K562 (cell line): ENCODE measurements at regions not wholly inside any gene's neighbourhood (a gene's known extent, or its start where the extent isn't known, plus 50 kb on each side); places are given as distances from the start of the nearest gene placed in this dataset.

Experiments used
- ATAC-seq: fragments of 200-7000 bp; cut with Tn5 transposase; 3 replicates; pipeline ENCODE4 v1.9.1; 2020; ENCODE audit warnings: moderate library complexity
- BruUV-seq: library from RNA; stranded (reverse); fragments of 400-500 nt; replicated peaks from 2 replicates; lab custom pipeline; 2021; lab: Mats Ljungman, UMichigan
- CTCF ChIA-PET: fragments of 300-600 bp; formaldehyde crosslinking; extraction: SDS; loops from one replicate; lab custom pipeline; 2021; ENCODE audit warnings: low intra/inter-chr PET ratio; lab: Yijun Ruan, JAX
- POLR2A ChIA-PET: fragments of 300-600, 350-650 bp; sonication (Branson Sonifier 250); formaldehyde crosslinking; extraction: SDS; loops from one replicate; lab custom pipeline; 2021; ENCODE audit warnings: antibody characterized with exemption, inconsistent platforms; lab: Yijun Ruan, JAX
- DNase-seq, 4 experiments: peaks; one replicate each; pipeline versions ENCODE4 v3.0.0 to v3.0.0-alpha.2; 2011 to 2018; ENCODE audit warnings: low spot score in 3 of 4, mixed read lengths in 3 of 4; ENCODE audit errors: extremely low read depth in 1 of 4
- FAIRE-seq: peaks from 2 replicates; lab custom pipeline; 2011; peaks lifted over from hg19 to GRCh38; lab: Jason Lieb, UNC
- H2AFZ ChIP-seq: 2 replicates; pipeline ENCODE4 v1.6.0; 2011; ENCODE audit warnings: low read depth, low read length, control low read depth, inconsistent platforms
- H3K27ac ChIP-seq: fragments of 200-600 bp; 3 replicates; pipeline ENCODE4 v1.8.0; 2011; ENCODE audit warnings: low read depth, mild to moderate bottlenecking, control low read depth, inconsistent platforms, low read length, moderate library complexity, mixed read lengths; ENCODE audit errors: extremely low read depth
- H3K27me3 ChIP-seq, 2 experiments: fragments of 300-600 bp in 1 of 2; 2 replicates in 1 of 2; 3 replicates in 1 of 2; pipeline versions ENCODE4 v1.6.0 to v1.8.0; 2011; ENCODE audit warnings: inconsistent platforms in 2 of 2, low read length in 2 of 2, mild to moderate bottlenecking in 1 of 2, mixed read lengths in 1 of 2, moderate library complexity in 1 of 2; ENCODE audit not compliant: control insufficient read depth in 2 of 2, insufficient read depth in 2 of 2
- H3K36me3 ChIP-seq: fragments of 300-600 bp; 3 replicates; pipeline ENCODE4 v1.8.0; 2011; ENCODE audit warnings: mild to moderate bottlenecking, low read length, inconsistent platforms; ENCODE audit not compliant: control insufficient read depth, insufficient read depth
- H3K4me1 ChIP-seq, 2 experiments: fragments of 200-600 bp in 1 of 2; replicated peaks in 1 of 2; 2 replicates in 1 of 2; 3 replicates in 1 of 2; pipeline versions ENCODE4 v1.5.1 to v1.8.0; 2011; ENCODE audit warnings: inconsistent platforms in 2 of 2, low read length in 2 of 2, mild to moderate bottlenecking in 1 of 2, mixed read lengths in 1 of 2, moderate library complexity in 1 of 2; ENCODE audit not compliant: control insufficient read depth in 2 of 2, insufficient read depth in 2 of 2
- H3K4me2 ChIP-seq: 2 replicates; pipeline ENCODE4 v1.6.1; 2011; ENCODE audit warnings: low read length, control low read depth, inconsistent platforms, mixed read lengths; ENCODE audit not compliant: insufficient read depth
- H3K4me3 ChIP-seq: fragments of 200-600 bp; sonication (generic), shearing (Covaris generic); 2 replicates; pipeline ENCODE4 v1.5.1; 2016; ENCODE audit warnings: control low read depth, inconsistent platforms
- H3K79me2 ChIP-seq: fragments of 200-600 bp; 3 replicates; pipeline ENCODE4 v1.8.0; 2011; ENCODE audit warnings: low read length, inconsistent platforms; ENCODE audit not compliant: control insufficient read depth, insufficient read depth
- H3K9ac ChIP-seq, 2 experiments: 2 replicates each; pipeline versions ENCODE4 v1.6.0 to v1.6.1; 2011; ENCODE audit warnings: low read depth in 2 of 2, low read length in 2 of 2, control low read depth in 1 of 2, inconsistent platforms in 1 of 2, mild to moderate bottlenecking in 1 of 2, mixed read lengths in 1 of 2; ENCODE audit not compliant: insufficient read depth in 1 of 2
- H3K9me1 ChIP-seq: one replicate; pipeline ENCODE4 v1.6.0; 2011; ENCODE audit warnings: inconsistent platforms, mild to moderate bottlenecking, low read length, moderate library complexity; ENCODE audit not compliant: control insufficient read depth, insufficient read depth
- H3K9me3 ChIP-seq: replicated peaks from 2 replicates; pipeline ENCODE4 v1.5.1; 2011; ENCODE audit warnings: low read depth, low read length, inconsistent platforms; ENCODE audit not compliant: control insufficient read depth, insufficient read depth
- H4K20me1 ChIP-seq: replicated peaks from 2 replicates; pipeline ENCODE4 v1.6.1; 2011; ENCODE audit warnings: low read length, inconsistent platforms, mixed read lengths; ENCODE audit not compliant: control insufficient read depth, insufficient read depth
- BDP1 ChIP-seq: IDR thresholded peaks from 3 replicates; pipeline ENCODE4 v1.6.1; 2011; ENCODE audit not compliant: insufficient read length, insufficient read depth
- CTCFL ChIP-seq: IDR thresholded peaks from 2 replicates; pipeline ENCODE4 v1.6.1; 2011; ENCODE audit warnings: borderline replicate concordance, low read depth, mild to moderate bottlenecking, moderate library complexity, low read length; ENCODE audit not compliant: insufficient read depth, poor library complexity, severe bottlenecking
- FOXA1 ChIP-seq: fragments of 450-650 bp; IDR thresholded peaks from 2 replicates; pipeline ENCODE4 v1.6.1; 2016; ENCODE audit warnings: mild to moderate bottlenecking, borderline replicate concordance
- SMAD1 ChIP-seq: fragments of 150-350 bp; IDR thresholded peaks from 2 replicates; pipeline ENCODE4 v1.6.1; 2014; ENCODE audit warnings: low read length, low read depth; ENCODE audit not compliant: partially characterized antibody
- SMAD2 ChIP-seq: fragments of 150-350 bp; IDR thresholded peaks from 2 replicates; pipeline ENCODE4 v1.6.1; 2014; ENCODE audit warnings: low read depth, mild to moderate bottlenecking, low read length
- SNRNP70 ChIP-seq: fragments of 200-400 bp; formaldehyde crosslinking; optimal IDR thresholded peaks from 2 replicates; pipeline ENCODE3; 2017; ENCODE audit warnings: low read depth, low read length
- TAF7 ChIP-seq: fragments of 450-650 bp; IDR thresholded peaks from 2 replicates; pipeline ENCODE4 v1.6.1; 2016; ENCODE audit warnings: missing genetic modification characterization, missing compliant biosample characterization
- TSC22D4 ChIP-seq: fragments of 450-650 bp; IDR thresholded peaks from 2 replicates; pipeline ENCODE4 v1.6.1; 2016; ENCODE audit warnings: missing genetic modification characterization, missing biosample characterization, control low read depth
- ZBTB8A ChIP-seq: fragments of 450-650 bp; IDR thresholded peaks from 2 replicates; pipeline ENCODE4 v1.6.1; 2018; ENCODE audit warnings: mild to moderate bottlenecking, moderate library complexity; ENCODE audit not compliant: partially characterized antibody
- ZNF124 ChIP-seq: sonication (generic); formaldehyde crosslinking; IDR thresholded peaks from 2 replicates; pipeline ENCODE4 v1.8.1; 2022; ENCODE audit warnings: missing genetic modification reagents
- ZNF140 ChIP-seq: fragments of 250-450 bp; sonication (Bioruptor Pico); IDR thresholded peaks from 2 replicates; pipeline ENCODE4 v1.8.0; 2021; ENCODE audit warnings: moderate library complexity, mild to moderate bottlenecking, inconsistent platforms
- ZNF277 ChIP-seq: fragments of 250-450 bp; sonication (Bioruptor Pico); IDR thresholded peaks from 2 replicates; pipeline ENCODE4 v1.8.0; 2022; ENCODE audit warnings: inconsistent platforms, mild to moderate bottlenecking, moderate library complexity, borderline replicate concordance
- WGBS: fragments of 100-300 bp; shearing (Covaris generic); methylation state at CpG from one replicate; pipeline ENCODE4 v1.1.6; 2016; ENCODE audit warnings: low coverage, mixed read lengths; ENCODE audit not compliant: insufficient coverage; ENCODE audit errors: missing lambda C conversion rate; 5-methylcytosine and 5-hydroxymethylcytosine counted together
- in situ Hi-C: fragments of 300-500 bp; cut with MboI; formaldehyde crosslinking; loops from 4 replicates; pipeline ENCODE4 v1.15.0; 2018; ENCODE audit warnings: inconsistent platforms, mixed read lengths
- intact Hi-C: fragments of 100-400 bp; cut with micrococcal nuclease; formaldehyde crosslinking; loops from 2 replicates; pipeline ENCODE4 v1.14.2; 2022
- TF ChIP-seq, protein P1 (sequence below): fragments of 250-450 bp; sonication (Bioruptor Pico); IDR thresholded peaks from 2 replicates; pipeline ENCODE4 v1.8.0; 2022; ENCODE audit warnings: inconsistent platforms
- TF ChIP-seq, protein P2 (sequence below): fragments of 450-650 bp; IDR thresholded peaks from 2 replicates; pipeline ENCODE4 v1.6.1; 2016; ENCODE audit warnings: borderline replicate concordance
- TF ChIP-seq, protein P3 (sequence below): sonication (generic); formaldehyde crosslinking; IDR thresholded peaks from 2 replicates; pipeline ENCODE4 v1.8.0; 2022; ENCODE audit warnings: mild to moderate bottlenecking, missing genetic modification reagents

- intact Hi-C loops (no loop called here), in situ Hi-C loops (no loop called here)
- FAIRE-seq, result no peak
These were observed 955.2 kb upstream of the CELF4 start for GRCh38 chr18:38520786-38521185.

More at GRCh38 chr18:38520786-38521185, 955.2 kb upstream of the CELF4 start:
- CTCF ChIA-PET, result no interaction called here
- Histone ChIP-seq H3K27ac (no peak overlapping the region), H3K9me3 (no peaks in the 10 kb centered on the region), H3K36me3 (no peaks in the 10 kb centered on the region), H2AFZ (no peak overlapping the region), H3K9me1 (no peaks in the 10 kb centered on the region), H3K27me3 (no peaks in the 10 kb centered on the region), H3K79me2 (no peaks in the 10 kb centered on the region)
- WGBS, result 7% methylated on average over 5 of the region's 5 CpGs
- no peak for DNase-seq
- TF ChIP-seq SMAD2 (no peak), ZBTB8A (no peak), FOXA1 (no peak), ZNF277 (CRISPR knock-in tag) (no peak), CTCFL (no peak), TAF7 (tag) (no peak), ZNF140 (no peak), SMAD1 (no peak), TSC22D4 (tag) (no peak), SNRNP70 (no peak), ZNF124 (CRISPR knock-in tag) (no peak), BDP1 (no peak)
- TF ChIP-seq, protein P1, sequence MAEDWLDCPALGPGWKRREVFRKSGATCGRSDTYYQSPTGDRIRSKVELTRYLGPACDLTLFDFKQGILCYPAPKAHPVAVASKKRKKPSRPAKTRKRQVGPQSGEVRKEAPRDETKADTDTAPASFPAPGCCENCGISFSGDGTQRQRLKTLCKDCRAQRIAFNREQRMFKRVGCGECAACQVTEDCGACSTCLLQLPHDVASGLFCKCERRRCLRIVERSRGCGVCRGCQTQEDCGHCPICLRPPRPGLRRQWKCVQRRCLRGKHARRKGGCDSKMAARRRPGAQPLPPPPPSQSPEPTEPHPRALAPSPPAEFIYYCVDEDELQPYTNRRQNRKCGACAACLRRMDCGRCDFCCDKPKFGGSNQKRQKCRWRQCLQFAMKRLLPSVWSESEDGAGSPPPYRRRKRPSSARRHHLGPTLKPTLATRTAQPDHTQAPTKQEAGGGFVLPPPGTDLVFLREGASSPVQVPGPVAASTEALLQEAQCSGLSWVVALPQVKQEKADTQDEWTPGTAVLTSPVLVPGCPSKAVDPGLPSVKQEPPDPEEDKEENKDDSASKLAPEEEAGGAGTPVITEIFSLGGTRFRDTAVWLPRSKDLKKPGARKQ (CRISPR knock-in tag), result no peak
- TF ChIP-seq, protein P2, sequence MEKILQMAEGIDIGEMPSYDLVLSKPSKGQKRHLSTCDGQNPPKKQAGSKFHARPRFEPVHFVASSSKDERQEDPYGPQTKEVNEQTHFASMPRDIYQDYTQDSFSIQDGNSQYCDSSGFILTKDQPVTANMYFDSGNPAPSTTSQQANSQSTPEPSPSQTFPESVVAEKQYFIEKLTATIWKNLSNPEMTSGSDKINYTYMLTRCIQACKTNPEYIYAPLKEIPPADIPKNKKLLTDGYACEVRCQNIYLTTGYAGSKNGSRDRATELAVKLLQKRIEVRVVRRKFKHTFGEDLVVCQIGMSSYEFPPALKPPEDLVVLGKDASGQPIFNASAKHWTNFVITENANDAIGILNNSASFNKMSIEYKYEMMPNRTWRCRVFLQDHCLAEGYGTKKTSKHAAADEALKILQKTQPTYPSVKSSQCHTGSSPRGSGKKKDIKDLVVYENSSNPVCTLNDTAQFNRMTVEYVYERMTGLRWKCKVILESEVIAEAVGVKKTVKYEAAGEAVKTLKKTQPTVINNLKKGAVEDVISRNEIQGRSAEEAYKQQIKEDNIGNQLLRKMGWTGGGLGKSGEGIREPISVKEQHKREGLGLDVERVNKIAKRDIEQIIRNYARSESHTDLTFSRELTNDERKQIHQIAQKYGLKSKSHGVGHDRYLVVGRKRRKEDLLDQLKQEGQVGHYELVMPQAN, result no peak
- TF ChIP-seq, protein P3, sequence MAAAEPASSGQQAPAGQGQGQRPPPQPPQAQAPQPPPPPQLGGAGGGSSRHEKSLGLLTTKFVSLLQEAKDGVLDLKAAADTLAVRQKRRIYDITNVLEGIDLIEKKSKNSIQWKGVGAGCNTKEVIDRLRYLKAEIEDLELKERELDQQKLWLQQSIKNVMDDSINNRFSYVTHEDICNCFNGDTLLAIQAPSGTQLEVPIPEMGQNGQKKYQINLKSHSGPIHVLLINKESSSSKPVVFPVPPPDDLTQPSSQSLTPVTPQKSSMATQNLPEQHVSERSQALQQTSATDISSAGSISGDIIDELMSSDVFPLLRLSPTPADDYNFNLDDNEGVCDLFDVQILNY, result no peak
- TF ChIP-seq, all 486 proteins: peak for 0
- Histone ChIP-seq H3K4me1 (no peaks in the 10 kb centered on the region), H3K4me2 (no peak overlapping the region), H4K20me1 (no peaks in the 10 kb centered on the region), H3K9ac (no peak overlapping the region), H3K4me3 (no peak overlapping the region)
- ATAC-seq, result no peak
- POLR2A ChIA-PET, result no interaction called here
- no TSS peak for BruUV-seq
